Astrocyte of the spinal cord (primary cell): ENCODE measurements at regions not wholly inside any gene's neighbourhood (a gene's known extent, or its start where the extent isn't known, plus 50 kb on each side); places are given as distances from the start of the nearest gene placed in this dataset.

Source experiments
- DNase-seq: peaks from one replicate; pipeline ENCODE4 v3.0.0; 2011; ENCODE audit warnings: low read depth, low spot score
- H3K4me3 ChIP-seq: 2 replicates; pipeline ENCODE4 v1.5.1; 2011; ENCODE audit warnings: low read depth, mild to moderate bottlenecking, low read length, moderate library complexity
- CTCF ChIP-seq: IDR thresholded peaks from 2 replicates; pipeline ENCODE4 v1.5.1; 2012; ENCODE audit warnings: low read depth, mild to moderate bottlenecking, low read length, inconsistent platforms
- in situ Hi-C: cut with HindIII; loops from 2 replicates; pipeline ENCODE4 v1.10.0; 2017; ENCODE audit warnings: low sequenced_read_pairs

GRCh38 chr5:165334201-165334600 lies 1828.8 kb downstream of the MAT2B start:
- H3K4me3 ChIP-seq: no peak overlapping the region
- no peak for TF ChIP-seq CTCF
- in situ Hi-C loops: no loop called here
- DNase-seq: peak; percentile 33

- no peak overlapping the region for H3K4me3 ChIP-seq
- in situ Hi-C loops: no loop called here
- no peak for DNase-seq
- TF ChIP-seq CTCF: no peak
Measured at GRCh38 chr5:165349735-165350134, 1844.3 kb downstream of the MAT2B start.

- H3K4me3 ChIP-seq: no peak overlapping the region
- in situ Hi-C loops: no loop called here
- no peak for TF ChIP-seq CTCF
- DNase-seq: no peak
Measured at GRCh38 chr5:165351342-165351741, 1845.9 kb downstream of the MAT2B start.

GRCh38 chr5:165360366-165360765 lies 1854.9 kb downstream of the MAT2B start:
- in situ Hi-C loops: no loop called here
- no peak for DNase-seq
- TF ChIP-seq CTCF: no peak
- H3K4me3 ChIP-seq: no peak overlapping the region

GRCh38 chr5:165360784-165361542 lies 1855.5 kb downstream of the MAT2B start:
- in situ Hi-C loops: no loop called here
- DNase-seq: no peak
- TF ChIP-seq CTCF: no peak
- H3K4me3 ChIP-seq: no peak overlapping the region

- TF ChIP-seq CTCF: no peak
- no peak for DNase-seq
- in situ Hi-C loops: no loop called here
Measured at GRCh38 chr5:165370233-165370632, 1864.8 kb downstream of the MAT2B start.

More at GRCh38 chr5:165370233-165370632, 1864.8 kb downstream of the MAT2B start:
- no peak overlapping the region for H3K4me3 ChIP-seq
